K562 (cell line): ENCODE measurements at regions not wholly inside any gene's neighbourhood (a gene's known extent, or its start where the extent isn't known, plus 50 kb on each side); places are given as distances from the start of the nearest gene placed in this dataset.

Experiments used
- KLF6 ChIP-seq: fragments of 250-450 bp; sonication (Bioruptor Pico); IDR thresholded peaks from 2 replicates; pipeline ENCODE4 v1.4.0; 2020; ENCODE audit warnings: mild to moderate bottlenecking, moderate library complexity, borderline replicate concordance
- TF ChIP-seq, protein P1 (sequence below), 2 experiments: fragments of 200-800 bp in 1 of 2; sonication (Bioruptor generic) in 1 of 2; sonication (generic) in 1 of 2; formaldehyde crosslinking in 1 of 2; IDR thresholded peaks in 1 of 2; conservative IDR thresholded peaks in 1 of 2; 2 replicates each; pipeline versions ENCODE4 v1.5.0 to v1.6.1; 2016 to 2020; ENCODE audit warnings: missing compliant biosample characterization in 1 of 2, missing genetic modification characterization in 1 of 2, missing genetic modification reagents in 1 of 2

GRCh38 chr5:168056499-168057182, 234.8 kb upstream of the WWC1 start:
- TF ChIP-seq, protein P1, sequence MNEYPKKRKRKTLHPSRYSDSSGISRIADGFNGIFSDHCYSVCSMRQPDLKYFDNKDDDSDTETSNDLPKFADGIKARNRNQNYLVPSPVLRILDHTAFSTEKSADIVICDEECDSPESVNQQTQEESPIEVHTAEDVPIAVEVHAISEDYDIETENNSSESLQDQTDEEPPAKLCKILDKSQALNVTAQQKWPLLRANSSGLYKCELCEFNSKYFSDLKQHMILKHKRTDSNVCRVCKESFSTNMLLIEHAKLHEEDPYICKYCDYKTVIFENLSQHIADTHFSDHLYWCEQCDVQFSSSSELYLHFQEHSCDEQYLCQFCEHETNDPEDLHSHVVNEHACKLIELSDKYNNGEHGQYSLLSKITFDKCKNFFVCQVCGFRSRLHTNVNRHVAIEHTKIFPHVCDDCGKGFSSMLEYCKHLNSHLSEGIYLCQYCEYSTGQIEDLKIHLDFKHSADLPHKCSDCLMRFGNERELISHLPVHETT (CRISPR knock-in tag; conservative IDR thresholded peaks at IDR 0.05 in 1 of 2, IDR thresholded peaks at IDR 0.05 in 1 of 2), result no peak
- TF ChIP-seq KLF6 (CRISPR knock-in tag), result no peak
